ENCODE measurements at regions not wholly inside any gene's neighbourhood (a gene's known extent, or its start where the extent isn't known, plus 50 kb on each side); places are given as distances from the start of the nearest gene placed in this dataset.
A peak's percentile ranks its signal among the peaks of the same experiment; 100 is the strongest.

DNA sequence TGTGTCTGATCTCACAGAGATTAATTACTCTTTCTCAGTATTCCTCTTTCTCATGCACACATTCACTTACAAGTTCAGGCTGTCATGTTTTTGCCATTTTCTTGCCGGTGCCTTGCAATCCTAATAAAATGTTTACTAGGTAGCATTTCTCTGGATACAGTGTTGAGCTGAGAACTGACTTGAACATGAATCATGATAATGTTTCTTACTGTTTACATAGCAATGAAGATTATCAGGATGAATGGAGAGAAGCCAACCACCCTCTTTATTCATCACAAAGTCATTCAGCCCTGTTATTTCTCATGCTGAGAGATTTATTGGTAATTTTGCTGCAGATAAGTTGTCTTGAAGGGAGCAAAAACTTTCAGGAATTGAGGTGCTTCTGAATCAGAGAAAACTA is 185.5 kb upstream of the ECI2 start:
- TF ChIP-seq, protein P1, sequence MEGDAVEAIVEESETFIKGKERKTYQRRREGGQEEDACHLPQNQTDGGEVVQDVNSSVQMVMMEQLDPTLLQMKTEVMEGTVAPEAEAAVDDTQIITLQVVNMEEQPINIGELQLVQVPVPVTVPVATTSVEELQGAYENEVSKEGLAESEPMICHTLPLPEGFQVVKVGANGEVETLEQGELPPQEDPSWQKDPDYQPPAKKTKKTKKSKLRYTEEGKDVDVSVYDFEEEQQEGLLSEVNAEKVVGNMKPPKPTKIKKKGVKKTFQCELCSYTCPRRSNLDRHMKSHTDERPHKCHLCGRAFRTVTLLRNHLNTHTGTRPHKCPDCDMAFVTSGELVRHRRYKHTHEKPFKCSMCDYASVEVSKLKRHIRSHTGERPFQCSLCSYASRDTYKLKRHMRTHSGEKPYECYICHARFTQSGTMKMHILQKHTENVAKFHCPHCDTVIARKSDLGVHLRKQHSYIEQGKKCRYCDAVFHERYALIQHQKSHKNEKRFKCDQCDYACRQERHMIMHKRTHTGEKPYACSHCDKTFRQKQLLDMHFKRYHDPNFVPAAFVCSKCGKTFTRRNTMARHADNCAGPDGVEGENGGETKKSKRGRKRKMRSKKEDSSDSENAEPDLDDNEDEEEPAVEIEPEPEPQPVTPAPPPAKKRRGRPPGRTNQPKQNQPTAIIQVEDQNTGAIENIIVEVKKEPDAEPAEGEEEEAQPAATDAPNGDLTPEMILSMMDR (IDR thresholded peaks at IDR 0.05): no peak
- TF ChIP-seq POLR2A (IDR thresholded peaks at IDR 0.05): no peak
- TF ChIP-seq POLR2AphosphoS5 (IDR thresholded peaks at IDR 0.05): peak in 1 of 3 donors; percentile 27

Data from transverse colon (tissue), 4 donors.